ENCODE measurements at regions not wholly inside any gene's neighbourhood (a gene's known extent, or its start where the extent isn't known, plus 50 kb on each side); places are given as distances from the start of the nearest gene placed in this dataset.

DNA sequence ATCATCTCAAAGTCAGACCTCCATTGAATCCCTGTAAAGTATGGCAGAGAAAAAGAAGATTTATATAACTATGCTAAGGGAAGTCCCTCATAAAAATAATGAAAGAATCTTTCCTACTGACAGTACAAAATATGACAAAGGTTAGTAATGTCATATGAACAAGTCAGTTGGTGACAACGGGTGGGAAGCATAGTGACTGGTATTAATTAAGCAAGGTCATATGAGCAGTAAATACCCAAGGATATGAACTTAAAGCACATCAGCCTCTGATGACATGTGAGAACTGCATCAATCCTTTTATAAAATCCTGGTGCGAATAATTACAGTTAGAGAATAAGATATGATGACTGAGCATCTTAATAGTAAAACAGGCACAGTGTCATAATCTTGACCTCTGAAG lies 364.8 kb upstream of the GALNTL6 start:
- H3K4me3 ChIP-seq (ENCODE audit: control insufficient read depth, low read depth, low read length): no peak overlapping the region
- no peak for DNase-seq (ENCODE audit: low read depth)
- TF ChIP-seq, protein P1, sequence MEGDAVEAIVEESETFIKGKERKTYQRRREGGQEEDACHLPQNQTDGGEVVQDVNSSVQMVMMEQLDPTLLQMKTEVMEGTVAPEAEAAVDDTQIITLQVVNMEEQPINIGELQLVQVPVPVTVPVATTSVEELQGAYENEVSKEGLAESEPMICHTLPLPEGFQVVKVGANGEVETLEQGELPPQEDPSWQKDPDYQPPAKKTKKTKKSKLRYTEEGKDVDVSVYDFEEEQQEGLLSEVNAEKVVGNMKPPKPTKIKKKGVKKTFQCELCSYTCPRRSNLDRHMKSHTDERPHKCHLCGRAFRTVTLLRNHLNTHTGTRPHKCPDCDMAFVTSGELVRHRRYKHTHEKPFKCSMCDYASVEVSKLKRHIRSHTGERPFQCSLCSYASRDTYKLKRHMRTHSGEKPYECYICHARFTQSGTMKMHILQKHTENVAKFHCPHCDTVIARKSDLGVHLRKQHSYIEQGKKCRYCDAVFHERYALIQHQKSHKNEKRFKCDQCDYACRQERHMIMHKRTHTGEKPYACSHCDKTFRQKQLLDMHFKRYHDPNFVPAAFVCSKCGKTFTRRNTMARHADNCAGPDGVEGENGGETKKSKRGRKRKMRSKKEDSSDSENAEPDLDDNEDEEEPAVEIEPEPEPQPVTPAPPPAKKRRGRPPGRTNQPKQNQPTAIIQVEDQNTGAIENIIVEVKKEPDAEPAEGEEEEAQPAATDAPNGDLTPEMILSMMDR (conservative IDR thresholded peaks at IDR 0.05; ENCODE audit: control insufficient read depth, insufficient read depth, low read depth, low read length): no peak

DNA sequence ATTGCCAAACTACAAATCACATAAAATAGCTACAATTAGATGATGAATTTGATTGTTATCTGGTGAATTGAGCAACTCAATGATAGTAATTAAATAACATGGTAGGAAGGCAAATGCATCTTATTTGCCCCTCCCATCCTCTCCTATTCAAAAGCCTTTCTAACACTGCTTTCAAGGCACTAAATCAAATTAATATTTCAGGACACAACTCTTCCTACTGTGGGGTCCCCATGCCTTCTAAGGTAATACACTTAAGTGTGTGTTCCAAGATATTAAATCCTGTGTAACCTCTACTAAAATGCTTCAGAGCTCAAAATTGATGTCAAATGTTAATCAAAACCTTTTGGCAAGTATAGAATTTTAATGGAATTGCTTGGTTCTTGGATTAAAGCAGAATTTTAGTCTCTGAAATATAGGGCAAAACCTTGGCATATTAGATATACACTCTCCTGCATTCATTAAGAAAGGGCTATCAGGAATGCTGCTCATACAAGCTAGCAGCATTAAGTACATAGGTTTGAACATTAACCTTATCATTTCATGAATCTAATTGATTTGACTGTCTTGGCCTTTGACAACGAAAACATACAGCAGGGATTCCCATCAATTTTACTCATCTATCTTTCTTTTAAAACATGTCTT lies 371.8 kb upstream of the GALNTL6 start:
- TF ChIP-seq, protein P1 (conservative IDR thresholded peaks at IDR 0.05; ENCODE audit: control insufficient read depth, insufficient read depth, low read depth, low read length): no peak
- no peak for DNase-seq (ENCODE audit: low read depth)
- no peak overlapping the region for H3K4me3 ChIP-seq (ENCODE audit: control insufficient read depth, low read depth, low read length)

DNA sequence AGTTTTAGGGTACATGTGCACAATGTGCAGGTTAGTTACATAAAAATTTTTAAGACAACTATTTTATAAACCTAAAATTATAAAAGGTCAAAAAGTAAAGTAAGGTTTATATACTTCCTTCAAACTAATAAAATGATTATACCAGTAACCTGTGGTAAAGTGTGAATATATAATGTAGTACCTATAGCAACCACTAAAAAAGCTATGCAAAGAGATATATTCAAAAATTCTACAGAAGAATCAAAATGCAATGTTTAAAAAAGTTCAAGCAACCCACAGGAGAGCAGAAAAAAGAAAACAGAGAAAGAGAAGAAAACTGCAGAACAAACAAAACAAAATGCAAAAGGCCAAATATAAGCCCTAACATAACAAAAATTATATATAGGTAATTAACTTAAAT lies 379.5 kb upstream of the GALNTL6 start:
- DNase-seq (ENCODE audit: low read depth): no peak
- H3K4me3 ChIP-seq (ENCODE audit: control insufficient read depth, low read depth, low read length): no peak overlapping the region
- TF ChIP-seq, protein P1 (conservative IDR thresholded peaks at IDR 0.05; ENCODE audit: control insufficient read depth, insufficient read depth, low read depth, low read length): no peak

DNA sequence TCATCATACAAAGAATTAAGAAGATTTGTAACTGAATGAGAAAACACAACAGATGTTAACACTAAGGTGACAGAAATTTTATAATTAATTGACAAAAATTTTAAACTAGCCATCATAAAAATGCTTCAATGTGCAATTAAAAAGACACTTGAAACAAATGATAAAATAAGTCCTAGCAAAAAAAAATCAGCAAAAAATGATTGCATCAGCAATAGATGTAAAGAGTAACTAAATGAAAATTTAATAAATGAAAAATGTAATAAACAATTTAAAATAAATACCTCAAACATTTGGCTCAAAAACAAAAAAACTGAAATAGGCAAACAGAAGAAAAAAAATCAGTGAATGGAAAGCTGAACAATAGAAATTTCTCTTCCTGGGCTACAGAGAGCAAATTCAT lies 380.7 kb upstream of the GALNTL6 start:
- H3K4me3 ChIP-seq (ENCODE audit: control insufficient read depth, low read depth, low read length): no peak overlapping the region
- DNase-seq (ENCODE audit: low read depth): no peak
- TF ChIP-seq, protein P1 (conservative IDR thresholded peaks at IDR 0.05; ENCODE audit: control insufficient read depth, insufficient read depth, low read depth, low read length): no peak

DNA sequence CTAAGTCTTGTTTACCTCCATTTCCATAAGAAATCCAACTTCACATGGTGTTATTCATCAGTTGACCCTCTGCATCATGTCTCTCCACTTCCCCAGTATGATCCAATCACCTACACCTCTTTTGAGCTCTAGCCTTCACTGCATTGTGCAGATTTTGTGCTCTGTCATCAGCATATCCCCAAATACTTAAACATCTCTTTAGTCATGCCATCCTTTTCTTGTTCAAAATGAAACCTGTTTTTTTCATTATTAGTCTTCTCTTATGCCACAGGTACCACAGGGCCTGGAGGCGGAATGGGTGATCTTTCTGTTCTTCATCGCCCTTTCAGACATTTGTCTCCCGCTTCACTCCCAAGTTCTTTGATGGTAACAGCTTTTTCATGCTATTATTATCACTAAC lies 382.7 kb upstream of the GALNTL6 start:
- H3K4me3 ChIP-seq (ENCODE audit: control insufficient read depth, low read depth, low read length): no peak overlapping the region
- no peak for DNase-seq (ENCODE audit: low read depth)
- TF ChIP-seq, protein P1 (conservative IDR thresholded peaks at IDR 0.05; ENCODE audit: control insufficient read depth, insufficient read depth, low read depth, low read length): no peak

DNA sequence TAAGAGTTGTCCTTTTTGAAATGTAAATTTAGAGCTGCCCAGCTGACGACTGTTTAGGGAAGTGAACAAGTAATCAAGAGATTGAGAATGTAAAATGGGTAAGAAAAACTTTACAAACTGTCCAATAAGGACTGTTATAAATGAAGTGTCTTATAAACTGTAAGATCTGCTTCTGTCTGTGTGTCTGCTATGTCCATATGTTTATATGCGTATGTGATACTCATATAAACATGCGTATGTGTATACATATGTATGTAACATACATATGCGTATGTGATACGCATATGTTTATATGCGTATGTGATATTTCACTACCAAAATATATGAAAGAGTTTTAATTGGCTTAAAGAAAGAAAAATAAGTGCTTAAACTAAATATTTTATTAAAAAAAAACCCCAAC lies 416.0 kb upstream of the GALNTL6 start:
- no peak overlapping the region for H3K4me3 ChIP-seq (ENCODE audit: control insufficient read depth, low read depth, low read length)
- TF ChIP-seq, protein P1 (conservative IDR thresholded peaks at IDR 0.05; ENCODE audit: control insufficient read depth, insufficient read depth, low read depth, low read length): no peak
- no peak for DNase-seq (ENCODE audit: low read depth)

DNA sequence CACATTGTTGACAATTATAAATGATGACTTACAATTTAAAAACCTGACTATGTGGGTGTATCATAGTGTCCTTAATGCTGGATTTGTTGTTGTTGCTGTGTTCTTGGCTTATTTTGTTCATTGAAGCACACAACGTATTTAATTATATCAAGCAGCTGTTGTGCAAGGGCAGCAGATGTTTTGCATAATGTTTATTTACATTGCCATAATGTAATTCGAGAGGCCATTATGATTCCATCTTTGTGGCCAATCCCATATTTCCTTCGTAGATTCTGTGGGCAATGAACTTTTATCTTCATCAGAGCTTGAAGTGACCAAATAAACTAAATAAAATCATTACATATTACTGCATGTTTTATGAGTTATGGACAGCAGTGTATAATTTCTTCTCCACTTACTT lies 422.6 kb upstream of the GALNTL6 start:
- DNase-seq (ENCODE audit: low read depth): no peak
- H3K4me3 ChIP-seq (ENCODE audit: control insufficient read depth, low read depth, low read length): no peak overlapping the region
- TF ChIP-seq, protein P1 (conservative IDR thresholded peaks at IDR 0.05; ENCODE audit: control insufficient read depth, insufficient read depth, low read depth, low read length): no peak
